Transverse colon (tissue), 4 donors: ENCODE measurements at regions not wholly inside any gene's neighbourhood (a gene's known extent, or its start where the extent isn't known, plus 50 kb on each side); places are given as distances from the start of the nearest gene placed in this dataset.
"Not testable (repeated sequence)": the region's sequence is repeated elsewhere in the genome, so short reads cannot be mapped to it uniquely, and the experiment has no call there.

Source experiments
- DNase-seq: peaks from one replicate; pipeline ENCODE4 v3.0.0-alpha.2; 2019
- H3K27ac ChIP-seq, 4 donors: fragments of 200-600 bp; sonication (generic); 2 replicates each; pipeline ENCODE4 v1.5.1; 2016 to 2018; ENCODE audit warnings: inconsistent platforms in 4 of 4
- H3K27me3 ChIP-seq: fragments of 200-600 bp; sonication (generic); 2 replicates; pipeline ENCODE4 v1.5.1; 2017; ENCODE audit warnings: inconsistent platforms
- H3K36me3 ChIP-seq, 4 donors: fragments of 200-600 bp; sonication (generic); 2 replicates each; pipeline ENCODE4 v1.5.1; 2017 to 2019; ENCODE audit warnings: inconsistent platforms in 4 of 4
- H3K4me1 ChIP-seq, 4 donors: fragments of 200-600 bp; sonication (generic); 2 replicates each; pipeline ENCODE4 v1.5.1; 2017 to 2020; ENCODE audit warnings: inconsistent platforms in 4 of 4
- H3K4me3 ChIP-seq, 4 donors: fragments of 200-600 bp; sonication (generic); 1 replicate in 1 of 4; 2 replicates in 3 of 4; pipeline versions ENCODE4 v1.5.1 to v1.6.1; 2017 to 2019; ENCODE audit warnings: inconsistent platforms in 4 of 4
- H3K9me3 ChIP-seq, 2 donors: fragments of 200-600 bp; sonication (generic); 2 replicates each; pipeline ENCODE4 v1.5.1; 2017 to 2019; ENCODE audit warnings: inconsistent platforms in 2 of 2
- CTCF ChIP-seq, 5 experiments: fragments of 200-600 bp in 3 of 5; fragments of 450-650 bp in 2 of 5; sonication (generic) in 3 of 5; IDR thresholded peaks; 1 replicate in 2 of 5; 2 replicates in 3 of 5; pipeline ENCODE4 v1.5.1; 2016 to 2017; ENCODE audit warnings: antibody characterized with exemption in 5 of 5, inconsistent platforms in 3 of 5, mild to moderate bottlenecking in 2 of 5, moderate library complexity in 1 of 5
- EP300 ChIP-seq: sonication (generic); formaldehyde crosslinking; IDR thresholded peaks from one replicate; pipeline ENCODE4 v1.6.1; 2017; ENCODE audit warnings: antibody characterized with exemption, low read depth
- POLR2A ChIP-seq: fragments of 450-650 bp; IDR thresholded peaks from one replicate; pipeline ENCODE4 v1.6.1; 2016; ENCODE audit warnings: antibody characterized with exemption, mild to moderate bottlenecking, moderate library complexity
- POLR2AphosphoS5 ChIP-seq, 3 donors: sonication (generic); formaldehyde crosslinking; IDR thresholded peaks; one replicate each; pipeline ENCODE4 v1.6.1; 2016; ENCODE audit warnings: antibody characterized with exemption in 3 of 3
- WGBS, 2 donors: methylation state at CpG; one replicate each; pipeline ENCODE4 v1.1.5; 2018; ENCODE audit warnings: low coverage in 1 of 2; 5-methylcytosine and 5-hydroxymethylcytosine counted together
- in situ Hi-C, 4 donors: fragments of 200-750 bp; cut with MboI; loops; one replicate each; pipeline versions ENCODE4 v1.15.0 to v1.15.1; 2017; ENCODE audit warnings: low sequenced_read_pairs in 3 of 4, low pct_ligation_motif_present in 1 of 4, low pct_unique_long_range_greater_than_20kb in 1 of 4
- intact Hi-C: fragments of 100-400 bp; cut with DNase I; formaldehyde crosslinking; loops from one replicate; pipeline ENCODE4 v1.15.1; 2023; ENCODE audit warnings: low total_unique reads

DNA sequence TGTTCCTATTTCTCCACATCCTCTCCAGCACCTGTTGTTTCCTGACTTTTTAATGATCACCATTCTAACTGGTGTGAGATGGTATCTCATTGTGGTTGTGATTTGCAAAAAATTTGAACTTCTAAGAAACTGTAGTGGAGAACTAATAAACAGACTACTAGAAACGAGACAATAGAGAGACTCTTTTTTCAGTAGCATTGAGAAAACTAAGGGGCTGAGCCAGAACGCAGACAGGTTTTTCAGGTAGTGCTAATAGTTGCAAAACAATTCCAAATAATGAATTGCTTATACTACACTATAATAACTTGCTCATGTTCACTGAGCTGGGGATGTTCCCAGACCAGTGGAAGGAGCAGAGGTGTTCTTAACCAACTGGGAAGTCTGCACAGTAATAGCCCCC lies 98.8 kb upstream of the DPH5 start:
- no peak overlapping the region for H3K4me3 ChIP-seq
- no peaks in the 10 kb centered on the region for H3K4me1 ChIP-seq
- DNase-seq: no peak
- no peaks in the 10 kb centered on the region for H3K9me3 ChIP-seq
- H3K27ac ChIP-seq: no peak overlapping the region
- 80 to 85% methylated on average over 2 of the region's 2 CpGs for WGBS, 2 donors
- no peaks in the 10 kb centered on the region for H3K27me3 ChIP-seq
- intact Hi-C loops: no loop called here
- no peak for TF ChIP-seq EP300
- TF ChIP-seq POLR2A: no peak
- TF ChIP-seq CTCF (IDR thresholded peaks at IDR 0.05): no peak
- no peak for TF ChIP-seq POLR2AphosphoS5 (IDR thresholded peaks at IDR 0.05)
- in situ Hi-C loops: no loop called here
- H3K36me3 ChIP-seq: no peaks in the 10 kb centered on the region

DNA sequence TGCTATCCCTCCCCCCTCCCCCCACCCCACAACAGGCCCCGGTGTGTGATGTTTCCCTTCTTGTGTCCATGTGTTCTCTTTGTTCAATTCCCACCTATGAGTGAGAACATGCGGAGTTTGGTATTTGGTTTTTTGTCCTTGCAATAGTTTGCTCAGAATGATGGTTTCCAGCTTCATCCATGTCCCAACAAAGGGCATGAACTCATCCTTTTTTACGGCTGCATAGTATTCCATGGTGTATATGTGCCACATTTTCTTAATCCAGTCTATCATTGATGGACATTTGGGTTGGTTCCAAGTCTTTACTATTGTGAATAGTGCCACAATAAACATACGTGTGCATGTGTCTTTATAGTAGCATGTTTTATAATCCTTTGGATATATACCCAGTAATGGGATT lies 98.3 kb upstream of the DPH5 start:
- 78 to 82% methylated on average over 3 to 4 of the region's 4 CpGs for WGBS, 2 donors

GRCh38 chr1:101122452-101123166 lies 97.0 kb upstream of the DPH5 start:
- H3K4me3 ChIP-seq: no peak overlapping the region
- intact Hi-C loops: no loop called here
- H3K4me1 ChIP-seq: no peaks in the 10 kb centered on the region
- no peaks in the 10 kb centered on the region for H3K36me3 ChIP-seq
- WGBS, 2 donors: 55 to 73% methylated on average over 6 to 8 of the region's 8 CpGs
- no peak for TF ChIP-seq POLR2A
- TF ChIP-seq POLR2AphosphoS5 (IDR thresholded peaks at IDR 0.05): no peak
- no peak for TF ChIP-seq CTCF (IDR thresholded peaks at IDR 0.05)
- TF ChIP-seq EP300: no peak
- H3K9me3 ChIP-seq: no peaks in the 10 kb centered on the region
- DNase-seq: no peak
- in situ Hi-C loops: no loop called here
- no peaks in the 10 kb centered on the region for H3K27me3 ChIP-seq
- H3K27ac ChIP-seq: no peak overlapping the region

More for the DNA sequence above, 98.3 kb upstream of the DPH5 start:
- H3K9me3 ChIP-seq, H3K36me3 ChIP-seq, H3K27me3 ChIP-seq, in situ Hi-C loops, intact Hi-C loops, H3K4me3 ChIP-seq, H3K4me1 ChIP-seq, H3K27ac ChIP-seq, DNase-seq: not testable (repeated sequence)

- in situ Hi-C loops: no loop called here
- 74 to 83% methylated on average over 2 of the region's 2 CpGs for WGBS, 2 donors
- intact Hi-C loops: no loop called here
Observed at GRCh38 chr1:101121975-101122374, 96.4 kb upstream of the DPH5 start.

More at GRCh38 chr1:101121975-101122374, 96.4 kb upstream of the DPH5 start:
- H3K4me3 ChIP-seq: no peak overlapping the region
- H3K4me1 ChIP-seq: no peaks in the 10 kb centered on the region
- no peaks in the 10 kb centered on the region for H3K36me3 ChIP-seq
- no peak overlapping the region for H3K27ac ChIP-seq
- H3K27me3 ChIP-seq: no peaks in the 10 kb centered on the region
- no peak for DNase-seq
- TF ChIP-seq CTCF (IDR thresholded peaks at IDR 0.05) (no peak), POLR2A (no peak), POLR2AphosphoS5 (IDR thresholded peaks at IDR 0.05) (no peak), EP300 (no peak)
- no peaks in the 10 kb centered on the region for H3K9me3 ChIP-seq
